ENCODE measurements at regions not wholly inside any gene's neighbourhood (a gene's known extent, or its start where the extent isn't known, plus 50 kb on each side); places are given as distances from the start of the nearest gene placed in this dataset.

DNA sequence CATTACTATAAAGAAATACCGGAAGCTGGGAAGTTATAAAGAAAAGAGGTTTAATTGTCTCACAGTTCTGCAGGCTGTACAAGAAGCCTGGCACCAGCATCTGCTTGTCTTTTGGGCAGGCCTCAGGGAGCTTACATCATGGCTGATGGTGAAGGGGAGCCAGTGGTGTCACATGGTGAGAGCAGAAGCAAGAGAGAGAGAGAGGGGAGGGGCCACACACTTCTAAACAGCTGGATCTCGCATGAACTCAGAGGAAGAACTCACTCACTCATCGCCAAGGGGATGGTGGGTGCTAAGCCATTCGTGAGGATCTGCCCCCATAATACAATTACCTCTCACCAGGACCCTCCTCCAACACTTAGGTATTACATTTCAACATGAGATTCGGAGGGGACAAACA lies 51.8 kb upstream of the ANKRD34C start:
- Histone ChIP-seq H3K36me3 (ENCODE audit: insufficient read depth) (no peaks in the 10 kb centered on the region), H3K27ac (ENCODE audit: low read depth) (no peak overlapping the region), H3K4me3 (ENCODE audit: low read depth, low read length) (no peak overlapping the region), H3K4me1 (ENCODE audit: insufficient read depth) (no peaks in the 10 kb centered on the region)
- WGBS: 75% methylated on average over 5 of the region's 5 CpGs
- no peak for DNase-seq (ENCODE audit: extremely low spot score)

DNA sequence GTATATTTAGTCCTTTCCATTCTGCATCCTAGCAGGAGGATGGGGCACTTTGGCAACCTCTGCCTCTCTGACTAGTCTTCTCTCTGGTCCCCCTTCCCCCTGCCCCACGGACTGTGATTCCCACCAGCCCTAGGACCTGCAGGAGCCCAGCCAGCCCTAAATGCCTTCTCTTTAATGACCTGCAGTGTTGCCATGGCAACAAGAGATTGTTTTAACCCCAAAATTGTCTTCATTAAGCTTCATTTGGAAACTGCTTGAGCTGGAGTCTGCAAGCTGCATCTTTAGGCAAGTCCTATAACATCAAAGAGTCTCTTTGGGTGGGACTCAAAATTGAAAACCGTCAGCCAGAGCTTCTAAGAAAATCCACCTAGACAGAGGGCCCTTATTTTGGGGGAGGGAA lies 59.7 kb upstream of the ANKRD34C start:
- Histone ChIP-seq H3K36me3 (ENCODE audit: insufficient read depth) (no peaks in the 10 kb centered on the region), H3K4me3 (ENCODE audit: low read depth, low read length) (no peak overlapping the region), H3K27ac (ENCODE audit: low read depth) (no peak overlapping the region), H3K4me1 (ENCODE audit: insufficient read depth) (no peaks in the 10 kb centered on the region)
- 30% methylated on average over 2 of the region's 2 CpGs for WGBS
- no peak for DNase-seq (ENCODE audit: extremely low spot score)

DNA sequence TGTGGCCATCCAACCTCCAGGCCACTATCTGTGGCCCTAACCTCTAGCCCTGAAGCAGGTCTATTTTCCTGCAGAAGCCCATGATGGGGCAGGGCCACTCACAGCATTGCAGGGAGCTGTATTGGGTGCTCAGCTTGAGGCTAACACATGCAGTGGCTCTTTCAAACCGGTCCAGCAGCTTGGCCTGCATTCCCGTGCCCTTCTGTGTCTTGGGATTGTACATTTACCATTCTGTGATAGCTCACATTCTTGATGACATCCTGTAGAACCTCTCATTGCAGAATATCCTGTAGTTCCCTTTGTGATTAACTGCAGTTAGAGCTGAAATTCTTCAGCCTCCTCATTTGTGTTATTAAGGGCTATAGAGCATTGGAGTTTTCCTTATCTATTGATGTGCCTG lies 60.8 kb upstream of the ANKRD34C start:
- no peak overlapping the region for H3K27ac ChIP-seq (ENCODE audit: low read depth)
- no peaks in the 10 kb centered on the region for H3K4me1 ChIP-seq (ENCODE audit: insufficient read depth)
- no peaks in the 10 kb centered on the region for H3K36me3 ChIP-seq (ENCODE audit: insufficient read depth)
- no peak overlapping the region for H3K4me3 ChIP-seq (ENCODE audit: low read depth, low read length)
- DNase-seq (ENCODE audit: extremely low spot score): no peak
- 55% methylated on average over 2 of the region's 2 CpGs for WGBS

DNA sequence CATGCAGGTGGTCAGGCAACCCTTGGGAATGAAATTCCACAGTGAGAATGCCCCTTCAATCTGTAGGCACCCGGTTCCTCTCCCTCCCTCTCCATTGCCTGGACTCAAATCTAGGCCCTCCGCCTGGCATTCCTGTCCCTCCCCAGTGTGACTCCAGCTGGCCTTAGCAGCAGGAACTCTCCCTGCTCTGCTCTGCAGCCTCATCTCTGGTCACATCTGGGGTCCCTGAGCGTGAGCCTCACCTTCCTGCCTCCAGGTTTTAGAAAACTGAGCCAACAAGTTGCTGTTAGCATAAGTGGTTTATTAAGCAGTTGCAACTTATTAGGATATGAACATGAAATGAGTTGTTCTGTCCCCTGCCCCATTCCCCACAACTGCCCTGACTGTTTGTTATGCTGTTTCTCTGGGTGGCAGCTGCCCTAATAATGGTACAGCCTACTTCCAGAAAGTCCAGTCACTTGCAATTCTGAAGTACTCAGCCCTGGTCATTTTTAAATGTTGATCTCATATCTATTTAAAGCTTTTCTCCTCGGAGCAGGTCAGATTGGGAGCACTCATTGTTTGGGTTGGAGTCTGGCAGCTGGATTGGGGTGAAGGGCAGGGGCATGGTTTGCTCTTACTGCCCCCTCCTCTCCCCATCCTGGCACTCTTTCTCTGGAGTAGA lies 63.0 kb upstream of the ANKRD34C start:
- 56% methylated on average over 4 of the region's 4 CpGs for WGBS
- no peak for DNase-seq (ENCODE audit: extremely low spot score)
- H3K27ac ChIP-seq (ENCODE audit: low read depth): no peak overlapping the region
- H3K36me3 ChIP-seq (ENCODE audit: insufficient read depth): no peaks in the 10 kb centered on the region
- no peak overlapping the region for H3K4me3 ChIP-seq (ENCODE audit: low read depth, low read length)
- no peaks in the 10 kb centered on the region for H3K4me1 ChIP-seq (ENCODE audit: insufficient read depth)

DNA sequence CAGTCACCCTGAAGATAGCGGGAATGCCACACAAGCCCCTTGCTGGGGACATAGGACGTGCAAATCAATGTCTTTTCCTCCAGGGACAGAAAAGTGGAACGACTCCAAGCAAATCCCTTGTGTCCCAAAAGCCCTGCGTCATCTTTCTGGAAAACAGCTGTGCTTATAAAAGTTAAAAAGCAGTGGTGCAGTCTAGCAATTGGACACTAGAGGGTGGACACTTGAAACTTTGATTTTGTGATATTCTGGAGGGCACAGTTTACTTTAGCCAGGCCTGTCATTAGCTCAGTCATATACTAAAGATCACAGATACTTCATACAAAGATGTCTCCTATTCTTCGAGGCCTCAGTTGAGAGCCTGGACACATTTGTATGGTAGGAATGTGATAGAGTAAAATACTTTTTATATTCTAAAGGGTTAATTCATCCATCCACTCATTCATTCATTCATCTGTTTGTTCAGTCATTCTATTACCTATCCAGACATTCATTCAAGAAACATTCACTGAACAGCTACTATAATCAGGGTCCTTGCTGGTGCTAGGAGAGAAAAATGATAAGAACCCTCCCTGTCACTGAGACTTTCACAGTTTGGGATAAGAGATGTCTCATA lies 63.8 kb upstream of the ANKRD34C start:
- no peak for DNase-seq (ENCODE audit: extremely low spot score)
- H3K4me1 ChIP-seq (ENCODE audit: insufficient read depth): no peaks in the 10 kb centered on the region
- H3K27ac ChIP-seq (ENCODE audit: low read depth): no peak overlapping the region
- 50% methylated on average over 5 of the region's 5 CpGs for WGBS
- H3K4me3 ChIP-seq (ENCODE audit: low read depth, low read length): no peak overlapping the region
- H3K36me3 ChIP-seq (ENCODE audit: insufficient read depth): no peaks in the 10 kb centered on the region

DNA sequence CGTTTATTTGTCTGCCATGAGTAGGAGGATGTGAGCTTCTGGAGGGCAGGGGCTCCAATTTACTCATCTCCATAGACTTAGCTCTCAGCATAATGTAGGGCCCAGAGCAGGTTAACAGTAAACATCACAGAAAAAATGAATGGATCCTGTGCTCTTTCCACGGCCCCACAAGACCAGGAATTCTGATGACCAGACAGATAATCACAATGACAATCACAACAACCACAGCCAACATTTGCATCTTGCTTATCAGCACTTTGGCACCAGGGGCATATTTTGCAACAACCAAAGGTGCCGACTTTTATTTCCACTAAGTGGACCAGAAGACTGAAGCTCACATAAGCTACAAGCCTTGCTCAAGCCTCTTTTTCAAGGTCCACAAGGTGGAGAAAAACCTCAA lies 68.9 kb upstream of the ANKRD34C start:
- no peak for DNase-seq (ENCODE audit: extremely low spot score)
- H3K4me3 ChIP-seq (ENCODE audit: low read depth, low read length): no peak overlapping the region
- no peak overlapping the region for H3K27ac ChIP-seq (ENCODE audit: low read depth)
- H3K4me1 ChIP-seq (ENCODE audit: insufficient read depth): no peaks in the 10 kb centered on the region
- WGBS: 46% methylated on average over 3 of the region's 3 CpGs
- no peaks in the 10 kb centered on the region for H3K36me3 ChIP-seq (ENCODE audit: insufficient read depth)

DNA sequence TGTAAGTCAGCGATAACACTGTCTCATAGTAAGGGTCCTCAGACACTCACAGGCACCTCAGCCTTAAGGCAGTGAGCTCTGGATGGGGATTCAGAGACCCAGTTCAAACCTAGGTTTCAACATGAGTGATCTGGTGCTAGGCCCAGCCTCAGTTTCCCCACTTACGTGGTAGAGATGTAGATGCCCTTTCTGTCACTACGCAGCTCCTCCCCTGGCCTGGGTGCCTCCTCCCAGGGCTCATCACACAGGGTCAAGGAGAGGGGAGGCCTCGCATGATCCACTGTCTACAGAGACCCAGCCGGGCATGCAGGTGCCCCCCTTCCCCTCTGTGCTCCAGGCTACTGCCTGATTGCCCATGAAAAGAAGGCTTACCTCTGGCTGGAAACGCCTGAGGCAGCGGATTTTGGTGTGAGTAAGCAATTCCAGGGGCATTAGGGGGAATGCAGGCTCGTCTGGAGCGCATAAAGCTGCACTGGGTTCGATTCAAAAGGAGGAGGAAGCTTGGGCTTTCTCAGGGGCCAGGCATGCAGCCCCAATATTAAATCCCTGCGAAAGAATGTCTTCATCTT lies 69.8 kb upstream of the ANKRD34C start:
- 57% methylated on average over 11 of the region's 11 CpGs for WGBS
- Histone ChIP-seq H3K27ac (ENCODE audit: low read depth) (no peak overlapping the region), H3K4me1 (ENCODE audit: insufficient read depth) (no peaks in the 10 kb centered on the region), H3K4me3 (ENCODE audit: low read depth, low read length) (no peak overlapping the region), H3K36me3 (ENCODE audit: insufficient read depth) (no peaks in the 10 kb centered on the region)
- no peak for DNase-seq (ENCODE audit: extremely low spot score)

DNA sequence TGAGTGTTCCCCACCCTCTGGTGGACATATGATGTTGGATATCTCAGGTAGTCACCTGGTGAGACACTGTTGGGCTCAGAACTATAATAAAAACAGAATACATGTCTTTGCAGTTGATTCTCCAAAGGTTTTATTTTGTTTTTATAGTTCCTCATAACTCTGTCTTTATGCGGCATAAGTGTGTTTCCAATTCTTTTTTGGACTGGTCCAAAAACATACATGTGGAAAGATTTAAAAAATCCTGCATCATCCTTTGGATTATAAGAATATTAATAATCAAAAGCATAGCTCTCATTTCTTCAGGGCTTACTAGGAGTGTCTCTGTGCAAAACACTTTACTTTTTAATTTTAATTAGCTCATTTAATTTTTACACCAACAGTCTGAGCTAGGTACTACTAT lies 71.0 kb upstream of the ANKRD34C start:
- no peak for DNase-seq (ENCODE audit: extremely low spot score)
- Histone ChIP-seq H3K4me3 (ENCODE audit: low read depth, low read length) (no peak overlapping the region), H3K36me3 (ENCODE audit: insufficient read depth) (no peaks in the 10 kb centered on the region), H3K27ac (ENCODE audit: low read depth) (no peak overlapping the region), H3K4me1 (ENCODE audit: insufficient read depth) (no peaks in the 10 kb centered on the region)
- 72% methylated on average over 1 of the region's 1 CpG for WGBS

DNA sequence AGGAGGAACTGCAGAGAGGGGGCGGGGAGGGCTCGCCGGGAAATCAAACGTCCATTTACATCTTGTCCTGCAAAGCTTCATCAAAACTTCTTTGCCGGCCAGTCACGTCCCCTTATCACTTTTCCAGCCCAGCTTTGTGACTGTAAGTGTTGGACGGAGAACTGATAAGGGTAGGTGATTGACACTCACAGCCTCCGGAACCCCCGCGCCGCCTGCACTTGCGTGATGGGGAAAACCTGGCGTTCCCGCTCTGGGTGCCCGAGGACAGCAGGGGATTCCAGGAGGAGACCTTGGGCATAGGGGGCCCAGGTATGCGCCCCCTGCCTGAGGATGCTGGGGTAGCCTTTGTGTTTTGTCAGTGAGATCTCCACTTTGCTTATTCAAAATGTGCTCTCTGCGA lies 72.8 kb upstream of the ANKRD34C start:
- DNase-seq (ENCODE audit: extremely low spot score): no peak
- WGBS: 3% methylated on average over 17 of the region's 17 CpGs
- H3K4me1 ChIP-seq (ENCODE audit: insufficient read depth): no peaks in the 10 kb centered on the region
- no peaks in the 10 kb centered on the region for H3K36me3 ChIP-seq (ENCODE audit: insufficient read depth)
- no peak overlapping the region for H3K27ac ChIP-seq (ENCODE audit: low read depth)
- H3K4me3 ChIP-seq (ENCODE audit: low read depth, low read length): no peak overlapping the region

DNA sequence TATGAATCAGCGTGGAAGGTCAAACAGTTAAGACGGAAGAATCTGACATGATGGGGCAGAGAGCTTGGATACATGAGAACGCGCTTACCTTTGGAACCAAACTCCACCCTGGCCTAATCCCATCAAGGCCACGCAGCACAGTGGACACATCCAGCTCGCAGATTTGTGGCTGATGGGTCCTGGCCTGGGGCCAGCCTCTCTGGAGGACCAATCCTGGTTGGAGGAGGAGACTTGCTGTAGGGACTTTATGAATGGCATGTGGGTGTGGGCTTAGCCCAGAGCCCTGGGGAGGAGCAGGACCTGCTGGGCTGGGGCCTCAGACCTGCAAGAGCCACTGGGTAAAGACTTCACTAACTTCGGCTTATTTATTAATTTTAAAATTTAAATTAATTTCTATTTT lies 73.4 kb upstream of the ANKRD34C start:
- DNase-seq (ENCODE audit: extremely low spot score): no peak
- no peaks in the 10 kb centered on the region for H3K4me1 ChIP-seq (ENCODE audit: insufficient read depth)
- no peak overlapping the region for H3K4me3 ChIP-seq (ENCODE audit: low read depth, low read length)
- H3K27ac ChIP-seq (ENCODE audit: low read depth): no peak overlapping the region
- WGBS: 72% methylated on average over 7 of the region's 7 CpGs
- no peaks in the 10 kb centered on the region for H3K36me3 ChIP-seq (ENCODE audit: insufficient read depth)

DNA sequence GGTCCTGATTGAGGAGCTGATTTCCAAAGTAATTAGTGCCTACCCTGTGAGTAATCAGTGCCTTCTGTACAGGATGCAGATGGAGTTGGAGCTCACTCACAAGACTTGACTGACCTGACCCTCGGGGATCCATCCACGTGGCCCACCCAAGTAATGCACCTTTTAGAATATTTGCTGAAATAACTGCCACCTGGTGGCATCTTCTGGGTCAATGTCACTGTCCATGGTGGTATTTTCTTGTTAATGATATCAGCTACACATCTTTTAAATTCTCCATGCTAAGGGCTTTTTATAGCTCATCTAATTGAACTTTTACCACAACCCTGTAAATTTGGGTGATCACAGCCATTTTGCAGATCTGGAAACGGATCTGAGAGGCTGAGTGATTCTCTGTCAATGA lies 74.3 kb upstream of the ANKRD34C start:
- Histone ChIP-seq H3K4me3 (ENCODE audit: low read depth, low read length) (no peak overlapping the region), H3K4me1 (ENCODE audit: insufficient read depth) (no peaks in the 10 kb centered on the region), H3K36me3 (ENCODE audit: insufficient read depth) (no peaks in the 10 kb centered on the region), H3K27ac (ENCODE audit: low read depth) (no peak overlapping the region)
- WGBS: 51% methylated on average over 3 of the region's 3 CpGs
- DNase-seq (ENCODE audit: extremely low spot score): no peak

DNA sequence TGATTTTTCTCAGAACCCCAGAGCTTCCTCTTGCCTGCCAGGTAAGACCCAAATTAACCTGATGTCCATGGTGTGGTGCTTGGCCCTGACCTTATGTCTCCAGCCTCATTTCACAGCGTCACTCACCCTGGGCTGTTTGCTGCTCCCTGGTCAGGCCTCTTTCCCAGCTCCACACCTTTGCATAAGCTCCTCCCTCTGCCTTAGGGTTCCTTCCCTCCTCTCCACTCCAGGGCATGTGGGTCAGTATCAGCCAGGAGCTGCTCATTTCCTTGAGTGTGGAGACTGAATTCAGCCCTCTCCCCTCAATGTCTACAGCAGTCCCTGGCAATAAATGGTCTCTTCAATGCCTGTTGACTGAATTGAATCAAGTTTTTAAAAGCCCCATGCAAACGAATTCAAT lies 75.6 kb upstream of the ANKRD34C start:
- Histone ChIP-seq H3K36me3 (ENCODE audit: insufficient read depth) (no peaks in the 10 kb centered on the region), H3K27ac (ENCODE audit: low read depth) (no peak overlapping the region), H3K4me3 (ENCODE audit: low read depth, low read length) (no peak overlapping the region), H3K4me1 (ENCODE audit: insufficient read depth) (no peaks in the 10 kb centered on the region)
- WGBS: 48% methylated on average over 2 of the region's 2 CpGs
- DNase-seq (ENCODE audit: extremely low spot score): no peak

DNA sequence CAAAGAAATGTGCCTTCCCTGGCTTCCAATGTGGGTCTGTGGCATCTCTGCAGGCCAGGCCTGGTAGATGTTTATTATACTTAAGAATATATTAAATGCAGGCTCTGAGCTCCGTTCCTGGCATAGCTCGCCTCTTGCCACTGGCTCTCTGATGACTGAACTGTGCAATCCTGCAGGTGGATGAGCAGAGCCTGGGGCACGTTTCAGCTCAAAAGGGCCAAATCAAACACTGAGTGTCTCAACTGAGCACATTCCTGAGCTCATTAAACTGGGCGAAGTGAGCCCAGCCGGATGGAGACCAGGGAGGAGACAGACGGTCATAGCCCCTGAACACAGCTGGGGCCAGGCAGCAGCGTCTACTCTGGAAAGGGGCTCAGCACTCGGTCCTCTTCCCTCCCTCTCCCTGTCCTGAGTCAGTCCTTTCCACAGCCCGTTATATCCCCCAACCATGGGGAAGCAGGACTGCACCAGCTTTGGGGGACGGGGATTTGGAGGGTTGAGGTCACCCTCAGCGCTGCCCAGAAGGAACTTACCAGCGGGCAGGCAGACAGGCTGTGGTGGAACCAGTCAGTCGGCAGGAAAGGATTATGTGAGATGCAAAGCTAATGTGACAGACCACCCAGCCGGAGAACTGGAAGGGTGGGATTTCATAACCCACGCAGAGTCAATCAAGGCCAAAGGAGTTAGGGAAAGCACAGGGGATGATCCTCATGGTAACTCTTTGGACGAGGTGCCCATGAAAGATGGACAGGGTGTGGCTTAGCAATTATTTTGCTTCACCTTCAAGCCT lies 77.4 kb upstream of the ANKRD34C start:
- WGBS: 46% methylated on average over 16 of the region's 16 CpGs
- Histone ChIP-seq H3K4me1 (ENCODE audit: insufficient read depth) (no peaks in the 10 kb centered on the region), H3K27ac (ENCODE audit: low read depth) (no peak overlapping the region), H3K4me3 (ENCODE audit: low read depth, low read length) (no peak overlapping the region), H3K36me3 (ENCODE audit: insufficient read depth) (no peaks in the 10 kb centered on the region)
- DNase-seq (ENCODE audit: extremely low spot score): no peak

DNA sequence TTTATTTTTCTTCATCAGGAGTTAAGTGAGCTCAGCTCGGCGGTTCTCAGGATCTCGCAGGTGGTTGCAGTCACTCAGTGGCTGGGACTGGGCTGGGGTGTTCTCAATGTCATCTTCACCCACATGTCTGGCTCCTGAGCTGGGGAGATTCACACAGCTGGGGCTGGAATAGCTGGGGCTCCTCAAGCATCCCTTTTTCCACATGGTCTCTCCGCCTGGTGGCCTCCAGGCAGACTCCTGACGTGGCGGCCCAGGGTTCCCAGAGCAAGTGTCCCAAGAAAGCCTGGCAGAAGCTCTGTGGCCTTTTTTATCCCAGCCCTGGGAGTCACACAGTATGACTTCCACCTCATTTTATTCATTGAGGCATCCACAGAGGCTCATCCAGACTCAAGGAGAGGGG lies 84.1 kb upstream of the ANKRD34C start:
- Histone ChIP-seq H3K36me3 (ENCODE audit: insufficient read depth) (no peaks in the 10 kb centered on the region), H3K4me1 (ENCODE audit: insufficient read depth) (no peaks in the 10 kb centered on the region), H3K27ac (ENCODE audit: low read depth) (no peak overlapping the region), H3K4me3 (ENCODE audit: low read depth, low read length) (no peak overlapping the region)
- DNase-seq (ENCODE audit: extremely low spot score): no peak
- 91% methylated on average over 6 of the region's 6 CpGs for WGBS

Measured in urinary bladder (tissue), 3 donors.